KMS-11 (cell line): ENCODE measurements at regions not wholly inside any gene's neighbourhood (a gene's known extent, or its start where the extent isn't known, plus 50 kb on each side); places are given as distances from the start of the nearest gene placed in this dataset.

Source experiments
- H2AFZ ChIP-seq: fragments of 200-600 bp; sonication (generic); 2 replicates; pipeline ENCODE4 v1.6.1; 2016; ENCODE audit warnings: antibody characterized with exemption, mixed run types, low read depth
- H3K27ac ChIP-seq: fragments of 200-600 bp; sonication (generic); 2 replicates; pipeline ENCODE4 v1.6.1; 2016; ENCODE audit warnings: mild to moderate bottlenecking, mixed run types
- H3K27me3 ChIP-seq: fragments of 200-600 bp; sonication (generic); 2 replicates; pipeline ENCODE4 v1.6.1; 2017; ENCODE audit warnings: mild to moderate bottlenecking, low read depth, mixed run types, moderate library complexity; ENCODE audit not compliant: insufficient read depth
- H3K36me3 ChIP-seq: fragments of 200-600 bp; sonication (generic); 2 replicates; pipeline ENCODE4 v1.6.1; 2017; ENCODE audit warnings: mild to moderate bottlenecking, mixed run types; ENCODE audit not compliant: insufficient read depth
- H3K4me1 ChIP-seq: fragments of 200-600 bp; sonication (generic); 2 replicates; pipeline ENCODE4 v1.6.1; 2016; ENCODE audit warnings: mild to moderate bottlenecking, low read depth, mixed run types; ENCODE audit not compliant: poor library complexity, severe bottlenecking
- H3K4me2 ChIP-seq: fragments of 200-600 bp; sonication (generic); 2 replicates; pipeline ENCODE4 v1.7.0; 2016; ENCODE audit warnings: mild to moderate bottlenecking, mixed run types
- H3K4me3 ChIP-seq: fragments of 200-600 bp; sonication (generic); IDR thresholded peaks from 2 replicates; pipeline ENCODE4 v1.6.1; 2017; ENCODE audit warnings: low read depth, low read length, mixed read lengths; ENCODE audit not compliant: insufficient read depth
- H3K79me2 ChIP-seq: fragments of 200-600 bp; sonication (generic); 2 replicates; pipeline ENCODE4 v1.6.1; 2016; ENCODE audit warnings: low read depth, mixed run types; ENCODE audit not compliant: insufficient read depth
- H3K9ac ChIP-seq: fragments of 200-600 bp; sonication (generic); 2 replicates; pipeline ENCODE4 v1.6.1; 2016; ENCODE audit warnings: mild to moderate bottlenecking, mixed run types
- H4K20me1 ChIP-seq: fragments of 200-600 bp; sonication (generic); 2 replicates; pipeline ENCODE4 v1.6.1; 2016; ENCODE audit warnings: mild to moderate bottlenecking, mixed run types; ENCODE audit not compliant: insufficient read depth
- TF ChIP-seq, protein P1 (sequence below): fragments of 200-600 bp; sonication (generic); conservative IDR thresholded peaks from 2 replicates; pipeline ENCODE4 v1.6.1; 2017; ENCODE audit warnings: low read depth, mild to moderate bottlenecking, antibody characterized with exemption, low read length, moderate library complexity, mixed read lengths

DNA sequence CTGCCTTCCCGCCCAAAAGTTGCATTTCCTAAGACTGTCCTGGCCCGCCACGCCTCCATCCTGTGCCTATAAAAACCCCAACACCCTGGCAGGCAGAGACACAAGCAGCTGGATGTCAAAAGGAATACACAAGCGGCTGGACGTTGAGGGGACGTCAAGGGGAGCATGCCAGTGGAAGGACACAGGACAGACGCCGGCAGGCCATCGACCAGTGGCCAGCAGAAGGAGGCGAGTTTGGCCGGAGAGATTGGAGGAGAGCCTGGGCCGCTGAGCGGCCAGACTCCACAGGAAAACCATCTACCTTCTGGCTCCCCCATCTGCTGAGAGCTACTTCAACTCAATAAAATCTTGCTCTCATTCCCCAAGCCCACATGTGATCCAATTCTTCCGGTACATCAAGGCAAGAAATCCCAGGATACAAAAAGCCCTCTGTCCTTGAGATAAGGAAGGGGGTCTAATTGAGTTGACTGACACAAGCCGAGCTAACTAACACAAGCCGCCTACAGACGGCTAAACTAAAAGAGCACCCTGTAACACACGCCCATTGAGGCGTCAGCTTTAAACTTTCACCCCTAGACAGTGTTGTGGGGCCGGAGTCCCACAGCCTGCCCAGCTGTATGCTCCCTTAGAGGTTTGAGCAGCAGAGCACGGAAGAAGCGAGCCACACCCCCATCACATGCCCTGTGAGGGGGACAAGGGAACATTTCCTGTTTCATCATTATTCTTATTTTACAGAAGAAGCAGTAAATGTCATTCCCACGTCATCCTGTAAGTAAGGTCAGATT, 150.3 kb upstream of the PHYHIPL start:
- H3K27ac ChIP-seq, result no peak overlapping the region
- no peaks in the 10 kb centered on the region for H3K79me2 ChIP-seq
- no peaks in the 10 kb centered on the region for H3K27me3 ChIP-seq
- H3K4me2 ChIP-seq, result no peak overlapping the region
- TF ChIP-seq, protein P1, sequence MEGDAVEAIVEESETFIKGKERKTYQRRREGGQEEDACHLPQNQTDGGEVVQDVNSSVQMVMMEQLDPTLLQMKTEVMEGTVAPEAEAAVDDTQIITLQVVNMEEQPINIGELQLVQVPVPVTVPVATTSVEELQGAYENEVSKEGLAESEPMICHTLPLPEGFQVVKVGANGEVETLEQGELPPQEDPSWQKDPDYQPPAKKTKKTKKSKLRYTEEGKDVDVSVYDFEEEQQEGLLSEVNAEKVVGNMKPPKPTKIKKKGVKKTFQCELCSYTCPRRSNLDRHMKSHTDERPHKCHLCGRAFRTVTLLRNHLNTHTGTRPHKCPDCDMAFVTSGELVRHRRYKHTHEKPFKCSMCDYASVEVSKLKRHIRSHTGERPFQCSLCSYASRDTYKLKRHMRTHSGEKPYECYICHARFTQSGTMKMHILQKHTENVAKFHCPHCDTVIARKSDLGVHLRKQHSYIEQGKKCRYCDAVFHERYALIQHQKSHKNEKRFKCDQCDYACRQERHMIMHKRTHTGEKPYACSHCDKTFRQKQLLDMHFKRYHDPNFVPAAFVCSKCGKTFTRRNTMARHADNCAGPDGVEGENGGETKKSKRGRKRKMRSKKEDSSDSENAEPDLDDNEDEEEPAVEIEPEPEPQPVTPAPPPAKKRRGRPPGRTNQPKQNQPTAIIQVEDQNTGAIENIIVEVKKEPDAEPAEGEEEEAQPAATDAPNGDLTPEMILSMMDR, result no peak
- no peaks in the 10 kb centered on the region for H3K36me3 ChIP-seq
- no peaks in the 10 kb centered on the region for H3K4me1 ChIP-seq
- no peak overlapping the region for H3K9ac ChIP-seq
- no peak overlapping the region for H3K4me3 ChIP-seq
- no peak overlapping the region for H2AFZ ChIP-seq
- no peaks in the 10 kb centered on the region for H4K20me1 ChIP-seq

DNA sequence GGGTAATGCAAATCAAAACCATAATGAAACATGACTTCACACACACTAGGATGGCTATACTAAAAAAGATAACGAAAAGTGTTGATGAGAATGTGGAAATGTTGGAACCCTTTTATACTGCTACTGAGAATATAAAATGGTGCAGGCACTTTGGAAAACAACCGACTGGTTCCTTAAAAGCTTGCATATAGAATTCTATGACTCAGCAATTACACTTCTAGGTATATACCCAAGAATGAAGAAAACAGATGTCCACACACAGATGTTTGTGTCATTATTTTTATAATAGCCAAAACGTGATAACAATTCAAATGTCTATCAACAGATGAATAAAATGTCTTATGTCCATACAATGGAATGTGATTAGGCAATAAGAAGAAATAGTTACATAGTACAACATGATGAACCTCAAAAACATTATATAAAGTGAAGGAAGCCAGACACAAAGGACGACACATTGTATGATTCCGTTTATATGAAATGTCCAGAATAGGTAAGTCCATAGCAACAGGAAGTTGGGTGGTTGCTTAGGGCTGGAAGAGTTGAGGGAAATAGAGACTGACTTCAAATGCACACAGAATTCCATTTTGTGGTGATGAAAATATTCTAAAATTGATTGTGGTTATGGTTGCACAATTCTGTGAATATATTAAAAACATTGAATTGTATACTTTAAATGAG, 148.3 kb upstream of the PHYHIPL start:
- TF ChIP-seq, protein P1, result no peak
- H2AFZ ChIP-seq, result no peak overlapping the region
- no peaks in the 10 kb centered on the region for H3K36me3 ChIP-seq
- H4K20me1 ChIP-seq, result no peaks in the 10 kb centered on the region
- no peaks in the 10 kb centered on the region for H3K4me1 ChIP-seq
- no peaks in the 10 kb centered on the region for H3K27me3 ChIP-seq
- H3K79me2 ChIP-seq, result no peaks in the 10 kb centered on the region
- no peak overlapping the region for H3K9ac ChIP-seq
- H3K4me2 ChIP-seq, result no peak overlapping the region
- H3K4me3 ChIP-seq, result no peak overlapping the region
- H3K27ac ChIP-seq, result no peak overlapping the region

DNA sequence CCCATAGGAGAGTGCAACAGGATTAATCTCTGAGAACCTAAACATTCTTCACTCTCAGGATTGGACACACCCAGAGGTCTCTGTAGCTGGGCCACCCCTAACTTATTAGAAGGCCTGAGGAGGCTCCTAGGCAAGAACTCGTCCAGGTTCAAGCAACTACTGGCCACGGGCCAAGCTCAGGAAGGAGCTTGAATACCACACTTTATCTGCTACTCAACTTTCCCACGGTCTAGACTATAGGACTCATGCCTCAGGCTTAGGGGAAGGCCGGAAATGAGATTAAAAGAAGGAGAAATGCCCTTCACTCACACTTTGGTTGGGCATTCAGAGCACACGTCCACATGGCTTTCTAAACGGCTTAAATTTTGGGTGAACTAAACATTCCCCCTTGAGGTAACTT, 142.8 kb upstream of the PHYHIPL start:
- H3K4me1 ChIP-seq, result no peaks in the 10 kb centered on the region
- no peaks in the 10 kb centered on the region for H3K36me3 ChIP-seq
- H2AFZ ChIP-seq, result no peak overlapping the region
- H3K27ac ChIP-seq, result no peak overlapping the region
- TF ChIP-seq, protein P1, result no peak
- no peaks in the 10 kb centered on the region for H3K79me2 ChIP-seq
- no peak overlapping the region for H3K9ac ChIP-seq
- no peaks in the 10 kb centered on the region for H3K27me3 ChIP-seq
- no peaks in the 10 kb centered on the region for H4K20me1 ChIP-seq
- H3K4me2 ChIP-seq, result no peak overlapping the region
- no peak overlapping the region for H3K4me3 ChIP-seq

DNA sequence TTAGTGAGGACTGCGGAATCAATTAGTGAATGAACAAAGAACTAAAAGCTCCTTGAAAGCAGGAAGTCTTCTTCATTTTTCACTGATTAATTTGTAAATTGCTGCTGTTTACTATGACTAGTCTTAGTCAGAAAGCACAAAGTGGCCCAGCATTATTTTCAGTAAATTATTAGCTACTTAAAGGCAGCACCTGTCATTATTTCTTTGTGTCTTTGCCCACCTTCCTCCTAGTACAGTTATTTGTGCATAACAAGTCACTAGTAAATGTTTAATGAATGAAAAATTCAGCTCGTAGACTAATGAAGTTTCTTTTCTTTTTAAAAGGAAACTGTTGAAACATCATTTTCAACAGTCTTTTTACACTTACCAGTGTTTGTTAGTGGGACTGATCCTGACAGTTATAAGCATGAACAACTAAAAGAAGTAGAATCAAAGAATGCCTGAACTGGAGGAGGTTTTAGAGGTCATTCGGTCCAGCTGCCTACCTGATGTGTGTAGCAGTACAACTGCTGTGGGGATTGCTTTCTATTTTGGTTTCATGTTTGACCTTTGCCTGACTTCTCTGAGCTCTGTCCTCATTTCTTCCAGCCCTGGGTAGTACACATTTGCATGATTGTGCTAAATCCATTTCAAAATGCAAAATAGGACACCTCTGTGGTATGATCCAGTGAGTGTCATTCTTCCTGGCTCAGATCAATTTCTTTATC, 140.0 kb upstream of the PHYHIPL start:
- no peaks in the 10 kb centered on the region for H3K4me1 ChIP-seq
- TF ChIP-seq, protein P1, result no peak

More for the DNA sequence above, 140.0 kb upstream of the PHYHIPL start:
- H3K27ac ChIP-seq, result no peak overlapping the region
- no peak overlapping the region for H2AFZ ChIP-seq
- H3K4me2 ChIP-seq, result no peak overlapping the region
- H3K27me3 ChIP-seq, result no peaks in the 10 kb centered on the region
- H3K4me3 ChIP-seq, result no peak overlapping the region
- no peaks in the 10 kb centered on the region for H3K79me2 ChIP-seq
- H3K36me3 ChIP-seq, result no peaks in the 10 kb centered on the region
- H4K20me1 ChIP-seq, result no peaks in the 10 kb centered on the region
- H3K9ac ChIP-seq, result no peak overlapping the region
